ENCODE measurements at regions not wholly inside any gene's neighbourhood (a gene's known extent, or its start where the extent isn't known, plus 50 kb on each side); places are given as distances from the start of the nearest gene placed in this dataset.

DNA sequence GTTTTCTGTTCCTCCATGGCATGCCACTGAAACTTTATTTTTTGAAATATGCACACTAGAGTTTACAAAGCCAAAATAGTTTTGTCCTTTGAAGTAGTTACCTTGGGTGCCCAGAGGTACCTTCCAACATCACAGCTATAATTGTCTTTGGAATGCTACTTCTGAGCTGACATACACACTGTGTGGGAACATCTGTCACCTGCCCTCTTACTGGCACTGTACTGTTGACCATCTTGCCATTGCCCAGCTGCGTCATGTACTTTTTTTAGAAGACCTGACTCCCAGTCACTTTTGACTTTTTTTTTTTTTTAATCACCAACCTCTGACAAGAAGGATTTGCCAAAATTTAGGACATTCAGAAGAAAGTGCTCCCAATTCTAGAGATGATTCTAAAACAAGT, 200.5 kb upstream of the CXorf66 start:
- Histone ChIP-seq H3K27me3 (ENCODE audit: insufficient read depth, low read length, poor library complexity, severe bottlenecking) (no peaks in the 10 kb centered on the region), H3K4me1 (ENCODE audit: insufficient read depth, low read length, poor library complexity, severe bottlenecking) (no peaks in the 10 kb centered on the region), H3K4me2 (ENCODE audit: low read depth, low read length, poor library complexity, severe bottlenecking) (no peak overlapping the region), H3K79me2 (ENCODE audit: insufficient read depth, low read length) (no peaks in the 10 kb centered on the region), H3F3A (ENCODE audit: low read depth) (no peaks in the 10 kb centered on the region), H3K4me3 (ENCODE audit: low read length, poor library complexity, severe bottlenecking) (no peak overlapping the region), H4K20me1 (ENCODE audit: insufficient read depth, low read length, poor library complexity, severe bottlenecking) (no peaks in the 10 kb centered on the region), H3K9ac (ENCODE audit: low read depth, low read length, poor library complexity, severe bottlenecking) (no peak overlapping the region), H3K36me3 (ENCODE audit: insufficient read depth, low read length) (no peaks in the 10 kb centered on the region), H2AFZ (ENCODE audit: low read length) (no peak overlapping the region), H3K9me2 (replicated peaks; ENCODE audit: low read depth, low read length) (no peaks in the 10 kb centered on the region), H3K9me3 (ENCODE audit: insufficient read depth, low read depth, low read length) (no peaks in the 10 kb centered on the region)
- no peak for TF ChIP-seq EZH2phosphoT487 (IDR thresholded peaks at IDR 0.05; ENCODE audit: borderline replicate concordance)
- TF ChIP-seq, protein P1, sequence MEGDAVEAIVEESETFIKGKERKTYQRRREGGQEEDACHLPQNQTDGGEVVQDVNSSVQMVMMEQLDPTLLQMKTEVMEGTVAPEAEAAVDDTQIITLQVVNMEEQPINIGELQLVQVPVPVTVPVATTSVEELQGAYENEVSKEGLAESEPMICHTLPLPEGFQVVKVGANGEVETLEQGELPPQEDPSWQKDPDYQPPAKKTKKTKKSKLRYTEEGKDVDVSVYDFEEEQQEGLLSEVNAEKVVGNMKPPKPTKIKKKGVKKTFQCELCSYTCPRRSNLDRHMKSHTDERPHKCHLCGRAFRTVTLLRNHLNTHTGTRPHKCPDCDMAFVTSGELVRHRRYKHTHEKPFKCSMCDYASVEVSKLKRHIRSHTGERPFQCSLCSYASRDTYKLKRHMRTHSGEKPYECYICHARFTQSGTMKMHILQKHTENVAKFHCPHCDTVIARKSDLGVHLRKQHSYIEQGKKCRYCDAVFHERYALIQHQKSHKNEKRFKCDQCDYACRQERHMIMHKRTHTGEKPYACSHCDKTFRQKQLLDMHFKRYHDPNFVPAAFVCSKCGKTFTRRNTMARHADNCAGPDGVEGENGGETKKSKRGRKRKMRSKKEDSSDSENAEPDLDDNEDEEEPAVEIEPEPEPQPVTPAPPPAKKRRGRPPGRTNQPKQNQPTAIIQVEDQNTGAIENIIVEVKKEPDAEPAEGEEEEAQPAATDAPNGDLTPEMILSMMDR (conservative IDR thresholded peaks at IDR 0.05; ENCODE audit: low read length) = no peak

DNA sequence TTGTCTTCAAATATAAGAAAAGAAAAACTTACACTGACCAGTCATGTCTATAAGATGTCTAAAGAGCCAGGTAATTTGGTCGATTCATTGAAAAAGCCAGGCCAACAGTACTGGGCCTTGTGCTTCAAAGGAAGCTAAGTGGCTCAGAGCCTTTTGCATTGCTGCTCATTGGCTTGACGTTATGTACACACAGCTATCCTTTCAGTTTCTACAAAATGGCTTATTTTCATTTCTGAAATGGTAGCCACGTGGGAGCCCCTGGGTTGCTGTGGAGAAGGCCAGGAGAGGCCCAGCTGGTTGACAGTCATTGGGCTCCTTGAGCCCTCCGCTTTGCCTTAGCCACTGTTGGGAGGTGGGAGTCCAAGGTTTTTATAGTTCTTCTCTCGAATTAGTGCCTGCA, 199.1 kb upstream of the CXorf66 start:
- Histone ChIP-seq H3K4me3 (ENCODE audit: low read length, poor library complexity, severe bottlenecking) (no peak overlapping the region), H3K27me3 (ENCODE audit: insufficient read depth, low read length, poor library complexity, severe bottlenecking) (no peaks in the 10 kb centered on the region), H3K9ac (ENCODE audit: low read depth, low read length, poor library complexity, severe bottlenecking) (no peak overlapping the region), H3K4me2 (ENCODE audit: low read depth, low read length, poor library complexity, severe bottlenecking) (no peak overlapping the region), H3K9me2 (replicated peaks; ENCODE audit: low read depth, low read length) (no peaks in the 10 kb centered on the region), H3K9me3 (ENCODE audit: insufficient read depth, low read depth, low read length) (no peaks in the 10 kb centered on the region), H4K20me1 (ENCODE audit: insufficient read depth, low read length, poor library complexity, severe bottlenecking) (no peaks in the 10 kb centered on the region), H3F3A (ENCODE audit: low read depth) (no peaks in the 10 kb centered on the region), H3K79me2 (ENCODE audit: insufficient read depth, low read length) (no peaks in the 10 kb centered on the region), H3K4me1 (ENCODE audit: insufficient read depth, low read length, poor library complexity, severe bottlenecking) (no peaks in the 10 kb centered on the region), H3K36me3 (ENCODE audit: insufficient read depth, low read length) (no peaks in the 10 kb centered on the region), H2AFZ (ENCODE audit: low read length) (no peak overlapping the region)
- TF ChIP-seq EZH2phosphoT487 (IDR thresholded peaks at IDR 0.05; ENCODE audit: borderline replicate concordance) = no peak
- TF ChIP-seq, protein P1 (conservative IDR thresholded peaks at IDR 0.05; ENCODE audit: low read length) = no peak

DNA sequence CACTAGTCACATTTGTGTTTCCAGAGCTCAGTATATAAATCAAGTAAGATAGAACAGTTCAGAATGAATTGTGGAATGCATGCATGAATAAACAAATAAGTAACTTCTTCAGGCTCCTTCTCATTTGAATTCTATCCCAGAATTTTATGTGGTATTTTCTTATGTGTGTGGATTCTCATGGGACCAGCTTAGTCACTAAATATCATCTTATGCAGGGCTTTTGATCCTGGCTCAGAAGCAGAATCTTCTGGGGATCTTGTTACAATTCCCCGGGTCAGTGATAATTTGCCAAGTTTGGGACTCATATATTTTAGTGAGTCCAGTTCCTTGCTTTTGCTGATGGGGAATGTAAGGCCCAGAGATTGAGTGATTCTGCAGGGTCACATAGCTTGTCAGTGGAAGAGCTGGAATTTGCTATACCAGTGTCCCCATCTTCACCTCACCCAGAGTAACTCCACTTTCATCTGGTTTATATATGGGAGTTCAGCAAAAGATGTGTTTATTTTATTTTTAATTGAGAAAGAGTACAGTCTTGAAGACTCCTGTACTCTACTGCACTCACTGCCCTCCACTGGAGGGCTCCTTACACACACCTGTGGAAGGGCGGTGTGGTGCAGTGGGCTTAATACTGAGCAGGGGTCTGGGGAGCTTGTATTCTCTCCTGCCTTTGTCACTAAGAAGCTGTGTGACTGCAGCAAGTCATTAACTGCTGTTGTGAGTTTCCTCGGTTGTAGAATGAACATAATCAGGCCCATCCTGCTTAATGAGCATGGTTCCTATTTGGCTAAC, 198.2 kb upstream of the CXorf66 start:
- Histone ChIP-seq H3K4me3 (ENCODE audit: low read length, poor library complexity, severe bottlenecking) (no peak overlapping the region), H3K4me2 (ENCODE audit: low read depth, low read length, poor library complexity, severe bottlenecking) (no peak overlapping the region), H3K4me1 (ENCODE audit: insufficient read depth, low read length, poor library complexity, severe bottlenecking) (no peaks in the 10 kb centered on the region), H3K36me3 (ENCODE audit: insufficient read depth, low read length) (no peaks in the 10 kb centered on the region), H3K9me2 (replicated peaks; ENCODE audit: low read depth, low read length) (no peaks in the 10 kb centered on the region), H3K9ac (ENCODE audit: low read depth, low read length, poor library complexity, severe bottlenecking) (no peak overlapping the region), H3F3A (ENCODE audit: low read depth) (no peaks in the 10 kb centered on the region), H3K79me2 (ENCODE audit: insufficient read depth, low read length) (no peaks in the 10 kb centered on the region), H4K20me1 (ENCODE audit: insufficient read depth, low read length, poor library complexity, severe bottlenecking) (no peaks in the 10 kb centered on the region), H3K9me3 (ENCODE audit: insufficient read depth, low read depth, low read length) (no peaks in the 10 kb centered on the region), H3K27me3 (ENCODE audit: insufficient read depth, low read length, poor library complexity, severe bottlenecking) (no peaks in the 10 kb centered on the region), H2AFZ (ENCODE audit: low read length) (no peak overlapping the region)
- TF ChIP-seq, protein P1 (conservative IDR thresholded peaks at IDR 0.05; ENCODE audit: low read length) = no peak
- no peak for TF ChIP-seq EZH2phosphoT487 (IDR thresholded peaks at IDR 0.05; ENCODE audit: borderline replicate concordance)
